Tibial nerve (tissue), 3 donors: ENCODE measurements at regions not wholly inside any gene's neighbourhood (a gene's known extent, or its start where the extent isn't known, plus 50 kb on each side); places are given as distances from the start of the nearest gene placed in this dataset.
"Not testable (repeated sequence)": the region's sequence is repeated elsewhere in the genome, so short reads cannot be mapped to it uniquely, and the experiment has no call there.

Experiments used
- EP300 ChIP-seq, 2 donors: sonication (generic); formaldehyde crosslinking; IDR thresholded peaks; one replicate each; pipeline ENCODE4 v1.6.1; 2017; ENCODE audit warnings: antibody characterized with exemption in 2 of 2, mild to moderate bottlenecking in 1 of 2
- POLR2A ChIP-seq, 2 donors: fragments of 450-650 bp; IDR thresholded peaks; one replicate each; pipeline ENCODE4 v1.6.1; 2017; ENCODE audit warnings: antibody characterized with exemption in 2 of 2, mild to moderate bottlenecking in 2 of 2, moderate library complexity in 2 of 2

DNA sequence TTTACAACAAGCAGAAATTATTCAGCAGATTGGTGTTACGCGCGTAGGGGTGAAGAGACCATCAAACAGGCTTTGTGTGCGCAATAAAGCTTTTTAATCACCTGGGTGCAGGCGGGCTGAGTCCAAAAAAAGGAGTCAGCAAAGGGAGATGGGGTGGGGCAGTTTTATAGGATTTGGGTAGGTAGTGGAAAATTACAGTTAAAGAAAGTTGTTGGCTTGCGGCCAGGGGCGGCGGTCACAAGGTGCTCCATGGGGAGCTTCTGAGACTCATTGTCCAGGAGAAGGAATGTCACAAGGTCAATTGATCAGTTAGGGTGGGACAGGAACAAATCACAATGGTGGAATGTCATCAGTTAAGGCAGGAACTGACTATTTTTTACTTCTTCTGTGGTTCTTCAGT, 129.3 kb downstream of the SLC7A11 start:
- not testable (repeated sequence) for TF ChIP-seq POLR2A, EP300 (IDR thresholded peaks at IDR 0.05)
